ENCODE measurements at regions not wholly inside any gene's neighbourhood (a gene's known extent, or its start where the extent isn't known, plus 50 kb on each side); places are given as distances from the start of the nearest gene placed in this dataset.
"Not testable (repeated sequence)": the region's sequence is repeated elsewhere in the genome, so short reads cannot be mapped to it uniquely, and the experiment has no call there.

DNA sequence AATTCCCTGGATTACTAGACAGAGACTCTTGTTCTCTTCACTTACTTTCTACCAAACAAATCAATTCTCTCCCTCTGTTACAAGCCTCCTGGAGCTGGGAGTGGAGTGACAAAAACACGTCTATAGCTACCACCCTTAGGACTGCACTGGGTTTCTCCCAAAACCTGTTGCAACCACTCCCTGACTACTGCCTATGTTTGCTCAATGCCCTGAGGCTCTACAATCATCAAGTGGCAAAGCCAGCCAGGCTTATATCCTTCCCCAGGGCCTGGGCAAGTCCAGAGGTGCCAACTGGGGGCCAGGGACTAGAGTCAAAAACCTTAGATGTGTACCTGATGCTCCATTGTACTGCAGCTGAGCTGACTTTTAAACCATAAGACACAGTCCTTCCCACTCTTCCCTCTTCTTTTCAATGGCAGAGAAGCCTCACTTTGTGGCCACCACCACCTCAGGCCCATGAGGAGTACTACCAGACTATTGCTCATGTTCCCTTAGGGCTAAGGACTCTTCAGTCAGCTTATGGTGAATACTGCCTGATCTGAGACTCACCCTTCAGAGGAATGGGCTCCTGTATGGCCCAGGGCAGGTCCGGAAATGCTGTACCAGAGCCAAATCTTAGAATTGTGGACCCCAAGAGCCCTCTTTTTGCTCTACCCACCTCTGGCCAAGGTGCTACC lies 125.4 kb upstream of the PLCL2 start:
- ATAC-seq (no peak), DNase-seq (ENCODE audit: low spot score) (no peak)
- intact Hi-C loops (cut with DNase I): no loop called here

DNA sequence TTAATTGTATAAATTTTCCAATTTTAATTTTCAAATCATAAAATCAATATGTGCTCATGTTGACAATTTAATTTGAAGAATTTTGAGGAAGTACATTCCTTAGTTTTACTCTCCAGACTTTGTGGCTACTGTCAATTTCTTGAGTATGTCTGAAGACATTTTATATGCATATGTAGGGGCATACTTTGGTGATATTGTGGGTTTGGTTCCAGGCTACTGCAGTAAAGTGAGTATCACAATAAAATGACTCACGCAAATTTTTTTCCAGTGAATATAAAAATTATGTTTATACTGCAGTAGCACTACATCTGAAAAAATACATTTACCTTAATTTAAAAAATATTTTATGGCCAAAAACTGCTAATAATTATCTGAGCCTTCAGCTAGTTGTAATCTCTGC lies 123.2 kb upstream of the PLCL2 start:
- no peak for ATAC-seq
- intact Hi-C loops (cut with DNase I): no loop called here

DNA sequence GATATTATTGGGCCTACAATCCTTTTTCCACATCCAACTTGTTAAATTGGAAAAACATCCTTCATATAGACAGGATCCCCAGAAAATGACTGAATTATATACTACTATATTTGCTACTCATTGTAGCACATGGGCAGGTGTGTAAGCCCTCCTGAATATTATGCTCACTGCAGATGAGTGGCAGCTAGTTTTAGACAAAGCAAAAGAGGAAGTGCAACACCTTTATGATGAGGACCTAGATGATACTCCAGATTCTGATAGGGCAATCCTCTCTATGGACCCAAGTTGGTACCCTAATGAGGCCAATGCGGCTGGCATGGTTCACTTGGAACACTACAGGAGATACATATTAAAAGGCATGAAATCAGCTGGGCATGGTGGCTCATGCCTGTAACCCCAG lies 119.1 kb upstream of the PLCL2 start:
- intact Hi-C loops (cut with DNase I): no loop called here
- ATAC-seq (no peak), DNase-seq (ENCODE audit: low spot score) (no peak)

More for the DNA sequence above, 123.2 kb upstream of the PLCL2 start:
- DNase-seq (ENCODE audit: low spot score): no peak

DNA sequence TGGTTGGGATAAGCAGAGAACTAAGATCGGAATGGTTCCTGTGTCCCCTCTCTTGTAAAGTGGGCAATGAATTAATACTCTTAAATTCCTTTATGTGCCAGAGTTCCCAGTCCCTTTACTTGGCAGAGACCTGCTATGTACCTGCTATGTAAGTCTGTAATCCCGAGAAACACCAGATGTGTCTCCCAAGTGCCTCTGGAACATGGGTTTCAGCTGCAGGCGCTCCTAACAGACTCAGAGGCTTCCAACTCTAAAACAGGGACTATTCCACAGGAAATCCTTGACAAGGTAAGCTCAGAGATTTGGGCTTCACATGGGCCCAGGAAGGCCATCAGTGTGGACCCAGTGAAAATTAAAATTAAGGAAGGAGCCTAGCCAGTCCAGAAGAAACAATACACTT lies 117.7 kb upstream of the PLCL2 start:
- DNase-seq (ENCODE audit: low spot score) (no peak), ATAC-seq (no peak)
- intact Hi-C loops (cut with DNase I): no loop called here

DNA sequence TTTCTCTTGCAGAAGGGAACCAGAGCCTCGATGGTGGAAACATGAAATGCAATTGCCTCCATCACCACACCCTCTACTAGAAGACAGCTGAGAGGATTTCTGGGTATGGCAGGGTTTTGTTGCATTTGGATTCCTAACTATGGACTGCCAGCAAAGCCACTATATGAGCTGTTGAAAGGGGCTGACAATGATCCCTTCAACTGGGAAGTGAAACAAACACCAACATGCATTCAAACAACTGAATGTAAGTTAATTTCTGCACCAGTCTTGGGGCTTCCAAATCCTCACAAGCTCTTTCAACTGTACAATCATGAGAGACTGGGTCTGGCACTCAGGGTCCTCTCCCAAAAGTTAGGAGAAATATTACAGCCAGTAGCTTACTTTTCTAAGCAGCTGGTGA lies 116.7 kb upstream of the PLCL2 start:
- ATAC-seq (no peak), DNase-seq (ENCODE audit: low spot score) (no peak)

DNA sequence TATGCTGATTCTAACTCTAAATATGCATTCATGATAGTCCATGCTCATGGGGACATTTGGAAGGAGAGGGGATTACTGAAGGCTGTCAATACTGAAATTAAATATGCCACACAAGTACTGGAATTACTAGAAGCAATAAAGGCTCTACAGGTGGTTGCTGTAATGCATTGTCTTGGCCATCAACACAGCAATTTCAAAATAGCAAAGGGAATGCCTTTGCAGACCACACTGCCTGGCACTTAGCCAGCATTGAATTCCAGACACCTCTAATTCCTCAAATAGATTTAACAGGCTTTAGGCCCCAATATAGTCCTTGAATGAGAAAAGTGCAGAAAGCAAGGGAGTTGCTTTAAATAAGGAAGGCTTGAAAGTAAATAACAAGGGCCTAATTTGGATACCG lies 115.8 kb upstream of the PLCL2 start:
- DNase-seq (ENCODE audit: low spot score): no peak
- intact Hi-C loops (cut with DNase I): no loop called here
- ATAC-seq: no peak

More for the DNA sequence above, 116.7 kb upstream of the PLCL2 start:
- intact Hi-C loops (cut with DNase I): no loop called here

DNA sequence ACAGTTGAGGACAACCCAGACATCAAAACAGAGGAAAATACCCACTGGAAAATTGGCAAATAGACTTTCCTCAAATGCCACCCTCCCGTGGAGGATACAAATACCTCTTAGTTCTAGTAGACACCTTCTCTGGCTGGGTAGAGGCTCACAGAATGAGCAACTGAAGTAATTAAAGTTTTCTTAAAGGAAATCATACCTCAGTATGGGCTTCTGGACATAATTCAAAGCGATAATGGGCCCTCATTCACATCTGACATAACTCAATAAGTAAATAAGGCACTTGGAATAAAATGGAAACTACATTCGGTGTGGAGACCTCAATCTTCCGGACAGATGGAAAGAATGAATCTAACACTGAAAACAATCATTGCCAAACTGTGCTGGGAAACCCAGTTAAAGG lies 115.2 kb upstream of the PLCL2 start:
- no peak for ATAC-seq

DNA sequence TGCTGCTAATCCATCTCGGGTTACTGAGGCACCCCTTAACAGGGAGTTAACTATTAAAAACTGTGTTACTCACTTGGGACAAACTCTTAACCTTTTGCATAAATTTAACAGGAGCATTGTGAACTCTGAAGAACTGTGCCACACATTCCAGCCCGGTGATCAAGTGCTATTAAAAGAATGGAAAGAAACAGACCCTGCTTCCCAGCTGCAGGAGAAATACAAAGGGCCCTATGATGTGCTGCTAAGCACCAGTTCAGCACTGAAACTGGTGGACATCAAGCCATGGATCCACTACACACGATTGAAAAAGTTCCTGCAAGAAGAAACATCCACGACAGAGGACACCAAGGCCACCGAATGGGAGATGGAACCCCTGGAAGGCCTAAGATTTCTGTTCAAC lies 114.7 kb upstream of the PLCL2 start:
- no peak for ATAC-seq

More for the DNA sequence above, 115.2 kb upstream of the PLCL2 start:
- intact Hi-C loops (cut with DNase I): no loop called here
- no peak for DNase-seq (ENCODE audit: low spot score)

DNA sequence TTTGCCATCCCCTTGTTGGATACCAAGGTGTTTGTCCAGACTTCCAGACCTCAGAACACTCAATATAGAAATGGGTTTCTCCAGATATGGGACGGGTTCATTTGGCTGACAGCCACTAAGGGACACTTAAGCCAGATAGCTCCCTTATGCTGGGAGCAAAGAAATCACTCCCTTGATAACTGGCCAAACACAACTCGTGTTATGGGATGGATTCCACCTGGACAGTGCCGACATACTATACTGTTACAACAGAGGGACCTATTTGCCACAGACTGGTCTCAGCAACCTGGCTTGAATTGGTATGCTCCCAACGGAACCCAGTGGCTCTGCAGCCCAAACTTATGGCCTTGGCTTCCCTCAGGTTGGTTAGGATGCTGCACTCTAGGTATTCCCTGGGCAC lies 114.0 kb upstream of the PLCL2 start:
- no peak for ATAC-seq
- intact Hi-C loops (cut with DNase I): no loop called here
- DNase-seq (ENCODE audit: low spot score): no peak

More for the DNA sequence above, 114.7 kb upstream of the PLCL2 start:
- intact Hi-C loops (cut with DNase I): no loop called here
- DNase-seq (ENCODE audit: low spot score): no peak

DNA sequence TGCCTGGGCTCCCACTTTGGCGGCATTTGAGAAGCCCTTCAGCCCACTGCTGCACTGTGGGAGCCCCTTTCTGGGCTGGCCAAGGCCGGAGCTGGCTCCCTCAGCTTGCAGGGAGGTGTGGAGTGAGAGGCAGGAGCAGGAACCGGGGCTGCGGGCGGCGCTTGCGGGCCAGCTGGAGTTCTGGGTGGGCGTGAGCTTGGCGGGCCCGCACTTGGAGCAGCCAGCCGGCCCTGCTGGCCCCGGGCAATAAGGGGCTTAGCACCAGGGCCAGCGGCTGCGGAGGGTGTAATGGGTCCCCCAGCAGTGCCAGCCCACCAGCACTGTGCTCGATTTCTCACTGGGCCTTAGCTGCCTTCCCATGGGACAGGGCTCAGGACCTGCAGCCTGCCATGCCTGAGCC lies 111.2 kb upstream of the PLCL2 start:
- DNase-seq (ENCODE audit: low spot score); ATAC-seq; intact Hi-C loops (cut with DNase I): not testable (repeated sequence)

DNA sequence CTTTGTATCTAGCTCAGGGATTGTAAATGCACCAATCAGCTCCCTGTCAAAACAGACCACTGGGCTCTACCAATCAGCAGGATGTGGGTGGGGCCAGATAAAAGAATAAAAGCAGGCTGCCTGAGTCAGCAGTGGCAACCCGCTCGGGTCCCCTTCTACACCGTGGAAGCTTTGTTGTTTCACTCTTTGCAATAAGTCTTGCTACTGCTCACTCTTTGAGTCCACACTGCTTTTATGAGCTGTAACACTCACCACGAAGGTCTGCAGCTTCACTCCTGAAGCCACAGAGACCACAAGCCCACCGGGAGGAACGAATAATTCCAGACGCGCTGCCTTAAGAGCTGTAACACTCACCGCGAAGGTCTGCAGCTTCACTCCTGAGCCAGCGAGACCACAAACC lies 110.2 kb upstream of the PLCL2 start:
- ATAC-seq; DNase-seq (ENCODE audit: low spot score); intact Hi-C loops (cut with DNase I): not testable (repeated sequence)

DNA sequence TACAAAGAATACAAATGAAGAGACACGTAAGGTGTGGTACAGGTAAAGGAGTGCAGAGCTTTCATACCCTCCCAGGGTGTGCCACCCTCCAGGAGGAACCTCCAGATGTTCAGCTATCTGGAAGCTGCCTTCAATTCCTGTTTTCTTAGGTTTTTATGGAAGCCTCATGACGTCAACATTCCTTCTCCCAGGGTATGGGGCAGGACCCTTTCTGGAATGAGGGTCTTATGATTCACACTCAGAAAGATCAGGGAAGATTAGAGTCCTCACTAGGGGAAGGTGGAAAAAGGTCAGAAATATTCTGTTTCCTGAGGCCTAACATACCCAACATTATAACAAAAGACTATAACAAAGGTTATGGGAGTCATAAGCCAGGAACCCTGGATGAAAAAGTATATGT lies 99.8 kb upstream of the PLCL2 start:
- ATAC-seq (no peak), DNase-seq (ENCODE audit: low spot score) (no peak)
- intact Hi-C loops (cut with DNase I): no loop called here

DNA sequence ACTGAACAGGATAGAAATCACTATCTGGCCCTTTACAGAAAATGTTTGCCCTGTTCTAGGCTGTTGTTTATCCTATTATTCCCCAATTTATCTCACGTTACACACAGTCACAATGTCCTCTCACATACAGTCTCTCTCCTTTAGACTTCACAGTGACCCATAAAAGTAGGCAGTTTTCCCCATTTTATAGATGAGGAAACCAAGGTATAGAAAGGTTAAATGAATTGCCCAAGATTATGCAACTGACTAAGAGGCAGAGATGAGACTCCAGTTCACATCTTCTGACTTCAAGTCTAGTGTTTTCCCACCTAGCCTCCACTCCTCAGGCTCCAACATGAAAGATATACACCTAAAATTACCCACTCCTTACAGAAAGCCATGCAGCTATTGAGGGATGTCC lies 99.3 kb upstream of the PLCL2 start:
- no peak for DNase-seq (ENCODE audit: low spot score)
- intact Hi-C loops (cut with DNase I): no loop called here
- ATAC-seq: no peak

DNA sequence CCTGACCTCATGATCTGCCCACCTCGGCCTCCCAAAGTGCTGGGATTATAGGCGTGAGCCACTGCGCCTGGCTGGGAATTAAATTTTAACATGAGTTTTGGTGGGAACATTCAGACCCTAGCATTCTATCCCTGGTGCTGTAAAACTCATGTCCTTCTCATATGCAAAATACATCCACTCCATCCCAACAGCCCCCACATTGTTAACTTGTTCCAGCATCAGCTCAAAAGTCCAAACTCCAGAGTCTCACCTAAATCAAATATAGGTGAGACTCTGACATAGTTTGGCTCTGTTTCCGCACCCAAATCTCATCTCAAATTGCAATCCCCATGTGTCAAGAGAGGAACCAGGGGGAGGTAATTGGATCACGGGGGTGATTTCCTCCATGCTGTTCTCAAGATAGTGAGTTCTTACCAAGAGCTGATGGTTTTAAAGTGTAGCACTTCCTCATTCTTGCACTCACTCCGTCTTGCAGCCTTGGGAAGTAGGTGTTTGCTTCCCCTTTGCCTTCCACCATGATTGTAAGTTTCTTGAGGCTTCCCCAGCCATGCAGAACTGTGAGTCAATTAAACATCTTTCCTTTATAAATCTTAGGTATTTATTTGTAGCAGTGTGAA lies 96.2 kb upstream of the PLCL2 start:
- no peak for DNase-seq (ENCODE audit: low spot score)
- intact Hi-C loops (cut with DNase I): no loop called here
- ATAC-seq: no peak

DNA sequence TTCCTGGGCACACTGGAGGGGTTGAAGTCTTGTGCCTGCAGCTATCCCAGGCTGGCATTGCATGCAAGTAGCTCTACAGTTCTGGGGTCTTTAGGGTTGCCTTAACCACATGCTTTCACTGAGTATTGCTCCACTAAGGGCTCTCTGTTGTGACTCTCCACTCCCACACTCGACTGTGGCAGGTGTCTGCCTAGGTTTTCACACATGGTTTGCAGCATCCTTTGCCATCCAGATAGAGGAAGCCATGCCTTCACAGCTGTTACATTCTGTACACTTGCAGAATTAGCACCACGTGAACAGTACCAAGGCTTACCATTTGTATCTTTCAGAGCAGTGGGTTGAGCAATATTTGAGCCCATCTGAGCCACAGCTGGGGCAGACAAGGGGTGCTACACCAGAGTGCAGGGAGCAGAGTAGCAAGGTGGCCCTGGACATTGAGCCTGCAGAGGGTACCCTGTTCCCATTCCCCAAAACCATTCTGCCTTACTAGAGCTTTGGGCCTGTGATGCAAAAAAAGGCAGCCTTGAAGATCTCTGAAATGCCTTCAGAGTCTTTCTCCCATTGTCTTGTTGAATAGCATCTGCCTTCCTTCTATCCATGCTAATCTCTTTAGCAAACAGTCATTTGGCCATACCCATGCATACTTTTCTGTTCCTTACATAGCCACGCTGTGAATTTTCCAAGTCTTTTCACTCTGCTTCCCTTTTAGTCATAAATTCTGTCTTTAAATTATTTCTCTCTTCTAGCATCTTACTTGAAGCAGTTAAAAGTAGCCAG lies 95.2 kb upstream of the PLCL2 start:
- DNase-seq (ENCODE audit: low spot score) (no peak), ATAC-seq (no peak)
- intact Hi-C loops (cut with DNase I): no loop called here

DNA sequence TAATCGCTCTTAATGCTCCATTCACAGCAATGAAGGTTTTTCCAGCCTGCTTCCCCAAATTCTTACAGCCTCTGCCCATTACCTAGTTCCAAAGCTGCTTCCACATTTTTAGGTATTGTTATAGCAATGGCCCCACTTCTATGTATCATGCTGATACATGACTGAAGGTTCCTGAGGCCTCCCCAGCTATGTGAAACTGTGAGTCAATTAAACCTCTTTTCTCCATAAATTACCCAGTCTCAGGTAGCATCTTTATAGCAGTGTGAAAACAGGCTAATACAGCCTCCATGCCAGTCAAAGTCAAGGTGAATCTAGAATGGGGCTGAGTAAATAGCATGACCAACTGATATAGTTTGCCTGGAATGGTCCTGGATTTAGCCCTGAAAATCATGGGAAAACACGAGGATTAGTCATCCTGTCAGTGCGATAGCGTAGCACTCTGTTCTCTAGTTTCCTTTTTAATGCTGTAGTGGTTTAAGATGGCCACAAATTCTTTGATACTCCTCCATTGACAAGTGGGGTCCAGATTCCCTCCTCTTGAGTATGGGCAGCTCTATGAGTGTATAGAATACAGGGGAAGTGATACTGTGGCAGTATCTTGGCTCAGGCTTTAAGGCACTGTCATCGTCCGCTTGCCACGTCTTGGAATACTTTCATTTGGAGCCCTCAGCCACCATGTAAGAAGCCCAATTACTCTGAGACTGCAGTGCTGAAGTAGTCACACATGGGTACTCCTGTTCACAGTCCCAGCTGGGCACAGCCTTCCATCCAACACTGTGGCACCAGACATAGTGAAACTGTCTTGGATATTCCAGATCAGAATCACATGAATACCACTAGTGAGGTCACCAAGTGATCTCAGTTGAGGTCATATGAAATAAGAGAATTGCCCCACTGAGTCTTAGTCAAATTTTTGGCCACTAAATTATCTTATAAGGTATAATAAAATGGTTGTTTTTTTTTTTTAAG lies 94.0 kb upstream of the PLCL2 start:
- no peak for DNase-seq (ENCODE audit: low spot score)
- peak; percentile 38 for ATAC-seq
- intact Hi-C loops (cut with DNase I): no loop called here

DNA sequence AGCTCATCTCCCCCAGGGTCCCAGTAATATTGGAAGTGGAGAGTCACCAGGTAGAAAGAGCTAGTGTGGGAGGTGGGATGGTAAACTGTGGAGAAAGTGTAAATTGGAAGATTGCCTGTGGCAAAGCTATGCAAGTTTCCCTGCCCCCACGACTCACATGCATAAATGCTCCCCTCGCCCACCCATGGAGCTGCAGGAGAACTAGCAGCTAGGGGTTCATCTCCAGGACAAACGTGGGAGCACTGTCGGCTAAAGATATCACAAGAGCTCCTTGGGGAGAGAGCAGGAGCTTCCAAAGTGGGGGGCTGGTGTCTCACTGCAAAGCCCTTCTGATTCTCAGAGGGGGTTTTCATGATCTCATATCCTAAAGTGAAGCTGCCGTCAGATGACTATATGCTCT lies 91.4 kb upstream of the PLCL2 start:
- DNase-seq (ENCODE audit: low spot score): no peak
- no peak for ATAC-seq
- intact Hi-C loops (cut with DNase I): no loop called here

DNA sequence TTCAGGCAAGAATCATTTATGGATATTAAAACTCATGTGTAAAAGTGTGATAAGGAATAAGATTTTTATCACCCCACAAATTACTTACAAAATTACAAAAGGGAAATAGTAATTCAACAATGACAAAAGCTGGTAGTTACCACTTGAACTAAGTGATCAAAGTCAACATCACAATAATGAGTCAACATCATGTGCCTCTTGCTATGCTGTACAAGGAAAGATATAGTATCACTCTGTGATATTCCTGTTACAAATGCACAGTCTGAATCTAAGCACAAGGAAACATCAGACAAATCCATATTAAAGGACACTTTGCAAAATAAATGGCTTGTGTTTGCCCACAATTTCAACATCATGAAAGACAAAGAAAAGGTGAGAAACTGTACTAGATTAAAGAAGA lies 90.5 kb upstream of the PLCL2 start:
- intact Hi-C loops (cut with DNase I): no loop called here
- ATAC-seq (no peak), DNase-seq (ENCODE audit: low spot score) (no peak)

DNA sequence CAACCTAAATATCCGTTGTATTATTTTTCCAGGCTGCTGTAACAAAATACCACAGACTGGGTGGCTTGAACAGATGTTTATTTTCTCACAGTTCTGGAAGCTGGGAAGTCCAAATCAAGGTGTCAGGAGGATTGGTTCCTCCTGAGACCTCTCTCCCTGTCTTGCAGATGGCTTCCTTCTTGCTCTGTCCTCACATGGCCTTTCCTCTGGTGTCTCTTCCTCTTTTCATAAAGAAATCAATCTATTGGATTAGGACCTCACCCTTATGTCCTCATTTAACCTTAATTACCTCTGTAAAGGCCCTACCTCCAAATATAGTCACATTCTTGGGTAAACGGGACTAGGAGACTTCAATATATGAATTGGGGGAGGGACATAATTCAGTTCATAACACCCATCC lies 89.2 kb upstream of the PLCL2 start:
- ATAC-seq: no peak
- intact Hi-C loops (cut with DNase I): no loop called here
- DNase-seq (ENCODE audit: low spot score): no peak

All from sciatic nerve (tissue), 2 donors.